GM18868 (cell line): ENCODE measurements at regions not wholly inside any gene's neighbourhood (a gene's known extent, or its start where the extent isn't known, plus 50 kb on each side); places are given as distances from the start of the nearest gene placed in this dataset.

Experiments
- ATAC-seq: cut with Tn5 transposase; IDR thresholded peaks from one replicate; pipeline ENCODE4 v1.9.1; 2021; ENCODE audit warnings: mild to moderate bottlenecking, moderate library complexity; ENCODE audit not compliant: unreplicated experiment

- ATAC-seq: no peak
These were observed 108.4 kb downstream of the LSM3 start for GRCh38 chr3:14286887-14287500.

GRCh38 chr3:14288177-14288788, 109.7 kb downstream of the LSM3 start:
- no peak for ATAC-seq

- no peak for ATAC-seq
These were observed 110.3 kb downstream of the LSM3 start for GRCh38 chr3:14288833-14289451.

- no peak for ATAC-seq
These were observed 111.2 kb downstream of the LSM3 start for GRCh38 chr3:14289590-14290461.

GRCh38 chr3:14290631-14291385, 111.6 kb upstream of the SLC6A6 start:
- ATAC-seq: no peak

GRCh38 chr3:14295037-14295436, 107.4 kb upstream of the SLC6A6 start:
- ATAC-seq: no peak

- no peak for ATAC-seq
These were observed 106.6 kb upstream of the SLC6A6 start for GRCh38 chr3:14295801-14296200.

GRCh38 chr3:14297305-14297704, 105.1 kb upstream of the SLC6A6 start:
- ATAC-seq: no peak

GRCh38 chr3:14297784-14298236, 104.6 kb upstream of the SLC6A6 start:
- ATAC-seq: no peak

- no peak for ATAC-seq
These were observed 104.0 kb upstream of the SLC6A6 start for GRCh38 chr3:14298442-14298841.

- ATAC-seq: no peak
These were observed 103.3 kb upstream of the SLC6A6 start for GRCh38 chr3:14298991-14299555.

- peak; percentile 91 for ATAC-seq
These were observed 102.6 kb upstream of the SLC6A6 start for GRCh38 chr3:14299767-14300166.

GRCh38 chr3:14300721-14301399, 101.5 kb upstream of the SLC6A6 start:
- no peak for ATAC-seq

- ATAC-seq: no peak
These were observed 100.8 kb upstream of the SLC6A6 start for GRCh38 chr3:14301558-14301957.

- no peak for ATAC-seq
These were observed 98.9 kb upstream of the SLC6A6 start for GRCh38 chr3:14303336-14304100.

GRCh38 chr3:14304101-14305045, 98.0 kb upstream of the SLC6A6 start:
- ATAC-seq: no peak

- no peak for ATAC-seq
These were observed 97.1 kb upstream of the SLC6A6 start for GRCh38 chr3:14305324-14305723.

GRCh38 chr3:14306142-14306541, 96.3 kb upstream of the SLC6A6 start:
- ATAC-seq: no peak
